Natural killer cell (primary cell): ENCODE measurements at regions not wholly inside any gene's neighbourhood (a gene's known extent, or its start where the extent isn't known, plus 50 kb on each side); places are given as distances from the start of the nearest gene placed in this dataset.

ENCODE experiments used
- ATAC-seq, 3 donors: fragments of 150-1000 bp in 2 of 3; fragments of 200-7000 bp in 1 of 3; cut with Tn5 transposase; 1 replicate in 1 of 3; 2 replicates in 2 of 3; pipeline ENCODE4 v1.10.0; 2021; ENCODE audit warnings: mild to moderate bottlenecking in 2 of 3, moderate library complexity in 2 of 3
- DNase-seq, 2 donors: peaks; one replicate each; pipeline versions ENCODE4 v3.0.0 to v3.0.0-alpha.2; 2013 to 2021; ENCODE audit warnings: mixed read lengths in 1 of 2
- H3K27ac ChIP-seq: one replicate; pipeline ENCODE4 v1.5.1; 2013; ENCODE audit warnings: mild to moderate bottlenecking, low read length
- H3K27me3 ChIP-seq: one replicate; pipeline ENCODE4 v1.6.1; 2013; ENCODE audit warnings: low read length; ENCODE audit not compliant: control insufficient read depth, insufficient read depth
- H3K36me3 ChIP-seq: one replicate; pipeline ENCODE4 v1.6.1; 2013; ENCODE audit warnings: low read length; ENCODE audit not compliant: control insufficient read depth, insufficient read depth
- H3K4me1 ChIP-seq: one replicate; pipeline ENCODE4 v1.6.1; 2013; ENCODE audit warnings: low read length; ENCODE audit not compliant: control insufficient read depth, insufficient read depth
- H3K4me3 ChIP-seq: one replicate; pipeline ENCODE4 v1.5.1; 2013; ENCODE audit warnings: low read length
- H3K9me3 ChIP-seq: one replicate; pipeline ENCODE4 v1.6.1; 2013; ENCODE audit warnings: low read length; ENCODE audit not compliant: control insufficient read depth, insufficient read depth
- H3K27ac Mint-ChIP-seq, 2 donors: one replicate each; pipeline ENCODE4 v1.8.0; 2022; ENCODE audit warnings: mild to moderate bottlenecking in 2 of 2, mixed read lengths in 2 of 2, moderate library complexity in 1 of 2
- H3K27me3 Mint-ChIP-seq, 2 donors: one replicate each; pipeline ENCODE4 v1.8.0; 2022; ENCODE audit warnings: low read depth in 2 of 2, mixed read lengths in 2 of 2
- H3K36me3 Mint-ChIP-seq: one replicate; pipeline ENCODE4 v1.8.0; 2022; ENCODE audit warnings: mixed read lengths
- H3K4me1 Mint-ChIP-seq, 2 donors: one replicate each; pipeline ENCODE4 v1.8.0; 2022; ENCODE audit warnings: mixed read lengths in 2 of 2
- H3K4me3 Mint-ChIP-seq: one replicate; pipeline ENCODE4 v1.8.0; 2022; ENCODE audit warnings: mild to moderate bottlenecking, moderate library complexity, mixed read lengths
- H3K9me3 Mint-ChIP-seq, 2 donors: one replicate each; pipeline ENCODE4 v1.8.0; 2022; ENCODE audit warnings: mixed read lengths in 2 of 2
- CTCF ChIP-seq: fragments of 200-600 bp; IDR thresholded peaks from one replicate; pipeline ENCODE4 v1.8.0; 2022; ENCODE audit warnings: antibody characterized with exemption
- WGBS: methylation state at CpG from one replicate; pipeline ENCODE4 v1.1.7; 2013; ENCODE audit warnings: missing lambda C conversion rate; ENCODE audit not compliant: insufficient coverage; 5-methylcytosine and 5-hydroxymethylcytosine counted together
- intact Hi-C: fragments of 100-400 bp; cut with micrococcal nuclease; formaldehyde crosslinking; loops from one replicate; pipeline ENCODE4 v1.14.2; 2022

- no peak for TF ChIP-seq CTCF
- Mint-ChIP-seq H3K27ac (no peak overlapping the region), H3K4me3 (no peak overlapping the region), H3K4me1 (no peaks in the 10 kb centered on the region), H3K27me3 (peaks cover 11 to 29% of the 10 kb centered on the region in 2 donors), H3K36me3 (no peaks in the 10 kb centered on the region), H3K9me3 (no peaks in the 10 kb centered on the region)
- WGBS = 93% methylated on average over 3 of the region's 4 CpGs
- intact Hi-C loops = no loop called here
- H3K4me3 ChIP-seq = no peak overlapping the region
- H3K9me3 ChIP-seq = no peaks in the 10 kb centered on the region
- no peaks in the 10 kb centered on the region for H3K4me1 ChIP-seq
- H3K27me3 ChIP-seq = no peaks in the 10 kb centered on the region
- no peak overlapping the region for H3K27ac ChIP-seq
- no peaks in the 10 kb centered on the region for H3K36me3 ChIP-seq
- ATAC-seq = no peak
- DNase-seq = no peak
Measured at GRCh38 chr1:48164571-48164970, 57.9 kb upstream of the SLC5A9 start.

- H3K9me3 Mint-ChIP-seq = no peaks in the 10 kb centered on the region
- ATAC-seq (no peak), DNase-seq (no peak)
- no peak for TF ChIP-seq CTCF
- H3K4me1 Mint-ChIP-seq = no peaks in the 10 kb centered on the region
- Histone ChIP-seq H3K27me3 (no peaks in the 10 kb centered on the region), H3K4me3 (no peak overlapping the region), H3K9me3 (no peaks in the 10 kb centered on the region), H3K27ac (no peak overlapping the region), H3K36me3 (no peaks in the 10 kb centered on the region), H3K4me1 (no peaks in the 10 kb centered on the region)
- WGBS = 90% methylated on average over 5 of the region's 6 CpGs
- H3K27ac Mint-ChIP-seq = no peak overlapping the region
- no peaks in the 10 kb centered on the region for H3K36me3 Mint-ChIP-seq
- peaks cover 10 to 22% of the 10 kb centered on the region in 2 donors for H3K27me3 Mint-ChIP-seq
- no peak overlapping the region for H3K4me3 Mint-ChIP-seq
- intact Hi-C loops = no loop called here
Measured at GRCh38 chr1:48160486-48161132, 61.9 kb upstream of the SLC5A9 start.

GRCh38 chr1:48139275-48139674 lies 83.2 kb upstream of the SLC5A9 start:
- H3K36me3 ChIP-seq = no peaks in the 10 kb centered on the region
- DNase-seq (no peak), ATAC-seq (no peak)
- WGBS = 86% methylated on average over 1 of the region's 2 CpGs
- H3K4me3 ChIP-seq = no peak overlapping the region
- no peak overlapping the region for H3K27ac ChIP-seq
- no peaks in the 10 kb centered on the region for H3K27me3 ChIP-seq
- peaks cover 15 to 26% of the 10 kb centered on the region in 2 donors for H3K27me3 Mint-ChIP-seq
- H3K4me1 Mint-ChIP-seq = no peaks in the 10 kb centered on the region
- peaks cover 4% of the 10 kb centered on the region for H3K9me3 ChIP-seq
- H3K27ac Mint-ChIP-seq = no peak overlapping the region
- H3K4me1 ChIP-seq = no peaks in the 10 kb centered on the region
- intact Hi-C loops = no loop called here
- no peaks in the 10 kb centered on the region for H3K36me3 Mint-ChIP-seq
- no peaks in the 10 kb centered on the region for H3K9me3 Mint-ChIP-seq
- TF ChIP-seq CTCF = no peak
- H3K4me3 Mint-ChIP-seq = no peak overlapping the region
